ENCODE measurements at regions not wholly inside any gene's neighbourhood (a gene's known extent, or its start where the extent isn't known, plus 50 kb on each side); places are given as distances from the start of the nearest gene placed in this dataset.

DNA sequence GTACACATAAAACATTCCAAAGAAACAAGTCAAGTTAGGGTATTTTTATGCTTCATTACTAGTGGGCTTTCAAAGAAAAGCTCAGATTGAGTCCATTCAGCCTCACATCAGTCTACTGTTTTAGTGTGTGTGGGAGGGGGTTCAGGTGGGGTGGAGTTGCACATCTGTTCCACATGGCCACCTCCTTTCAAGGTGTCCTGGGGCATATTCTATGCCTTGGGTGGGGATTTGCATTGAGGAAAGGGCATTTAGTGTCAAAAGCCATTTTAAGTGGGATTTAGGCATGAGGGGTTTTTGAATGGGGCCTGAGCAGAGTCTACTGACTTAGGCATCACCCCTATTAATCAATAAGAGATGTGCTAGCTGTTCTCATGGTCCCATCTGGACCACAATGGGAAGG is 983.1 kb downstream of the TLE4 start:
- TF ChIP-seq TAF1 (IDR thresholded peaks at IDR 0.05; ENCODE audit: borderline replicate concordance, insufficient read depth, low read length) (no peak), FOXP2 (optimal IDR thresholded peaks at IDR 0.05; ENCODE audit: borderline replicate concordance, extremely low read depth, extremely low read length, insufficient read depth) (no peak), POLR2AphosphoS5 (IDR thresholded peaks at IDR 0.05; ENCODE audit: low read depth, low read length) (no peak), SIN3A (IDR thresholded peaks at IDR 0.05; ENCODE audit: borderline replicate concordance, insufficient read depth, low read length) (no peak)
- TF ChIP-seq, protein P1, sequence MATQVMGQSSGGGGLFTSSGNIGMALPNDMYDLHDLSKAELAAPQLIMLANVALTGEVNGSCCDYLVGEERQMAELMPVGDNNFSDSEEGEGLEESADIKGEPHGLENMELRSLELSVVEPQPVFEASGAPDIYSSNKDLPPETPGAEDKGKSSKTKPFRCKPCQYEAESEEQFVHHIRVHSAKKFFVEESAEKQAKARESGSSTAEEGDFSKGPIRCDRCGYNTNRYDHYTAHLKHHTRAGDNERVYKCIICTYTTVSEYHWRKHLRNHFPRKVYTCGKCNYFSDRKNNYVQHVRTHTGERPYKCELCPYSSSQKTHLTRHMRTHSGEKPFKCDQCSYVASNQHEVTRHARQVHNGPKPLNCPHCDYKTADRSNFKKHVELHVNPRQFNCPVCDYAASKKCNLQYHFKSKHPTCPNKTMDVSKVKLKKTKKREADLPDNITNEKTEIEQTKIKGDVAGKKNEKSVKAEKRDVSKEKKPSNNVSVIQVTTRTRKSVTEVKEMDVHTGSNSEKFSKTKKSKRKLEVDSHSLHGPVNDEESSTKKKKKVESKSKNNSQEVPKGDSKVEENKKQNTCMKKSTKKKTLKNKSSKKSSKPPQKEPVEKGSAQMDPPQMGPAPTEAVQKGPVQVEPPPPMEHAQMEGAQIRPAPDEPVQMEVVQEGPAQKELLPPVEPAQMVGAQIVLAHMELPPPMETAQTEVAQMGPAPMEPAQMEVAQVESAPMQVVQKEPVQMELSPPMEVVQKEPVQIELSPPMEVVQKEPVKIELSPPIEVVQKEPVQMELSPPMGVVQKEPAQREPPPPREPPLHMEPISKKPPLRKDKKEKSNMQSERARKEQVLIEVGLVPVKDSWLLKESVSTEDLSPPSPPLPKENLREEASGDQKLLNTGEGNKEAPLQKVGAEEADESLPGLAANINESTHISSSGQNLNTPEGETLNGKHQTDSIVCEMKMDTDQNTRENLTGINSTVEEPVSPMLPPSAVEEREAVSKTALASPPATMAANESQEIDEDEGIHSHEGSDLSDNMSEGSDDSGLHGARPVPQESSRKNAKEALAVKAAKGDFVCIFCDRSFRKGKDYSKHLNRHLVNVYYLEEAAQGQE (IDR thresholded peaks at IDR 0.05; ENCODE audit: insufficient read depth in 1 of 2, low read depth in 2 of 2, low read length in 2 of 2), result no peak

DNA sequence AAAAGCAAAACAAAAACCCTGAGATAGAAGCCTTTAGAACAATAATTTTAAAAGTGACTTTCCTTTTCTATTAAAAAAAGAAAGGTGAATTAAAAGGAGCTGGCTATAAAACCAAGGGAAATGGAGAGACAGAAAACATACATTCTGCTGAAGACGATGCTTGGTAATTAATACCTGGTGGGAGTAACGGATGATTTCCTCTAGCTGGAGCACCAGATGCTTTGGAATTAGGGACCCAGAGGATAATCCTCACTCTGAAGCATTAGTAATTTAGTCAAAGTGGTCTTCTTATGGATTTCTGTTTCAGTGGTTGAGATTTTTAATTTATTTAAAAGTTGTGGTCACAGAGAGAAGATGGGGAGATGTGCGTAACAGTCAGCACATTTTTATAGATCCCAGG is 982.5 kb downstream of the TLE4 start:
- no peak for TF ChIP-seq POLR2AphosphoS5 (IDR thresholded peaks at IDR 0.05; ENCODE audit: low read depth, low read length)
- TF ChIP-seq, protein P1 (IDR thresholded peaks at IDR 0.05; ENCODE audit: insufficient read depth in 1 of 2, low read depth in 2 of 2, low read length in 2 of 2), result no peak
- no peak for TF ChIP-seq SIN3A (IDR thresholded peaks at IDR 0.05; ENCODE audit: borderline replicate concordance, insufficient read depth, low read length)
- no peak for TF ChIP-seq TAF1 (IDR thresholded peaks at IDR 0.05; ENCODE audit: borderline replicate concordance, insufficient read depth, low read length)
- TF ChIP-seq FOXP2 (optimal IDR thresholded peaks at IDR 0.05; ENCODE audit: borderline replicate concordance, extremely low read depth, extremely low read length, insufficient read depth), result no peak

DNA sequence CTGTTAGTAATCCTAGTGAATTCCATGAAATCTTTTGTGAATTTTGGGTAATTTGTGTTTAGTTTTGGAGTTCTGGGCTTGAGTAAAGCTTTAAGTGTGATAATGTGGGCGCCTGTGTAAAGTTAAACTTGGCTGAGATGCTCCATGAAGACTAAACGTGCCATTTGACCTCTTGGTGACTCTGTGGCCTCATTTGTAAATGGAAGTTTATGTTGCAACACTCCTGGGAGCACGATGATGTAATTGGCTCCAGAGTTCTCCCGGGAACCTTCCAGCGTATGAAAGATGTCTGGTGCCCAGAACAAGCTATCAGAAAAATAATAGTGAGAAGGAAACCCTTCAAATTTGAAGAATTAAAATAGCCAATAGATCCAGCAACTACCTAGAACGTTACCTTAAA is 981.2 kb downstream of the TLE4 start:
- no peak for TF ChIP-seq POLR2AphosphoS5 (IDR thresholded peaks at IDR 0.05; ENCODE audit: low read depth, low read length)
- TF ChIP-seq, protein P1 (IDR thresholded peaks at IDR 0.05; ENCODE audit: insufficient read depth in 1 of 2, low read depth in 2 of 2, low read length in 2 of 2), result no peak
- no peak for TF ChIP-seq TAF1 (IDR thresholded peaks at IDR 0.05; ENCODE audit: borderline replicate concordance, insufficient read depth, low read length)
- no peak for TF ChIP-seq SIN3A (IDR thresholded peaks at IDR 0.05; ENCODE audit: borderline replicate concordance, insufficient read depth, low read length)
- no peak for TF ChIP-seq FOXP2 (optimal IDR thresholded peaks at IDR 0.05; ENCODE audit: borderline replicate concordance, extremely low read depth, extremely low read length, insufficient read depth)

DNA sequence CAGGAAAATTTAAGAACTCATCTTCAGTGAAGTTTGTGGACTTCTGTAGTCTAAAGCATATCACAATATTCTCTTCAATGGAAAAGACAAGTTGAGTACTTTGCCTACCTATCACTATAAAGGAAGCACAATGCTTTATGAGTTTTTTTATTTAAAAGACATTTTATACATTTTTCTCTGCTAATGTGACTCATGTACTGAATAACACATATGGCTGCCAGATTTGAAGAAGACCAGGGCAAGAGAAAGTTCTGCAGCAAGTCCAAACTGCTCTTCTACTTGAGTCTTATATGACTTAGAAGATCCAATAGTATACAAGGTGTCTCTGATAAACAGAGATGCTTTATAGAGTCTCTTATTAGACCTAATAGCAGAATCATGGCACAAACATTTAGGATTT is 978.4 kb downstream of the TLE4 start:
- TF ChIP-seq FOXP2 (optimal IDR thresholded peaks at IDR 0.05; ENCODE audit: borderline replicate concordance, extremely low read depth, extremely low read length, insufficient read depth) (no peak), TAF1 (IDR thresholded peaks at IDR 0.05; ENCODE audit: borderline replicate concordance, insufficient read depth, low read length) (no peak), SIN3A (IDR thresholded peaks at IDR 0.05; ENCODE audit: borderline replicate concordance, insufficient read depth, low read length) (no peak), POLR2AphosphoS5 (IDR thresholded peaks at IDR 0.05; ENCODE audit: low read depth, low read length) (no peak)
- TF ChIP-seq, protein P1 (IDR thresholded peaks at IDR 0.05; ENCODE audit: insufficient read depth in 1 of 2, low read depth in 2 of 2, low read length in 2 of 2), result no peak

DNA sequence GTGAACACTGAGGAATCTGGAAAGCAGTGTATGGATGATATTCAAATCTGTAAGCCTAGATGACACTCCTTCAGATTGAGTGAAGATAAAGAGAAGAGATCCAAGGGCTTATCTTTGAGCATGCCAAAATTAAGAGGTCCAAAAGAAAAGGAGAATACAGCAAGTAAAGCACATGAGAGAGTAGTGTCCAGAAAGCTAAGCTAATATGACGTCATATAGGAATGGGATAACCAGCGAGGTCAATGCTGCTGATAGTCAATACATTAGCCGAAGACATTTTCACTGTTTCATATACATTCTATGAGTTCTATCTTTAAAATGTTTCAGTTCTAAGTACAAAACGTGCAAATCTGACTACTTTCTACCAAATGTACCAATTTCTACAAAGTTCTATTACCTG is 975.8 kb downstream of the TLE4 start:
- no peak for TF ChIP-seq TAF1 (IDR thresholded peaks at IDR 0.05; ENCODE audit: borderline replicate concordance, insufficient read depth, low read length)
- no peak for TF ChIP-seq SIN3A (IDR thresholded peaks at IDR 0.05; ENCODE audit: borderline replicate concordance, insufficient read depth, low read length)
- no peak for TF ChIP-seq FOXP2 (optimal IDR thresholded peaks at IDR 0.05; ENCODE audit: borderline replicate concordance, extremely low read depth, extremely low read length, insufficient read depth)
- TF ChIP-seq, protein P1 (IDR thresholded peaks at IDR 0.05; ENCODE audit: insufficient read depth in 1 of 2, low read depth in 2 of 2, low read length in 2 of 2), result no peak
- TF ChIP-seq POLR2AphosphoS5 (IDR thresholded peaks at IDR 0.05; ENCODE audit: low read depth, low read length), result no peak
